Right cardiac atrium (tissue), 5 donors: ENCODE measurements at regions not wholly inside any gene's neighbourhood (a gene's known extent, or its start where the extent isn't known, plus 50 kb on each side); places are given as distances from the start of the nearest gene placed in this dataset.
"Not testable (repeated sequence)": the region's sequence is repeated elsewhere in the genome, so short reads cannot be mapped to it uniquely, and the experiment has no call there.

Experiments
- ATAC-seq, 2 donors: fragments of 200-7000 bp; cut with Tn5 transposase; one replicate each; pipeline versions ENCODE4 v1.8.0 to v1.9.1; 2020; ENCODE audit warnings: moderate library complexity in 2 of 2, mild to moderate bottlenecking in 1 of 2
- DNase-seq, 3 donors: peaks; one replicate each; pipeline ENCODE4 v3.0.0-alpha.2; 2020
- H3K27ac ChIP-seq: one replicate; pipeline ENCODE4 v1.5.1; 2013; ENCODE audit warnings: mild to moderate bottlenecking, low read length, control low read depth, moderate library complexity
- H3K27me3 ChIP-seq: one replicate; pipeline ENCODE4 v1.6.1; 2013; ENCODE audit not compliant: control insufficient read depth, insufficient read depth
- H3K4me1 ChIP-seq: one replicate; pipeline ENCODE4 v1.6.1; 2013; ENCODE audit warnings: low read length; ENCODE audit not compliant: control insufficient read depth, insufficient read depth
- H3K4me3 ChIP-seq: one replicate; pipeline ENCODE4 v1.5.1; 2013; ENCODE audit warnings: low read length, control low read depth
- H3K9me3 ChIP-seq: one replicate; pipeline ENCODE4 v1.6.1; 2013; ENCODE audit warnings: low read length; ENCODE audit not compliant: control insufficient read depth
- WGBS: extraction: QIAGEN DNeasy Blood & Tissue Kit; methylation state at CpG from one replicate; pipeline ENCODE4 v1.1.7; 2013; 5-methylcytosine and 5-hydroxymethylcytosine counted together
- intact Hi-C, 4 donors: fragments of 100-400 bp; cut with DNase I; formaldehyde crosslinking; loops; one replicate each; pipeline versions ENCODE4 v1.11.0 to v1.14.0; 2022 to 2023
- donor health status: healthy with polysubstance abuse.
- donor health status: DM: no; HTN: yes; CAD: no.
- donor health status: DM: no; HTN: no; CAD: no.
- donor health status: DM: no; HTN: yes; CAD: no; lungs with severe emphysema.
- donor health status: DM: yes; HTN: yes; CAD: no.

GRCh38 chr13:55613429-55614187, 1527.1 kb upstream of the PRR20A start:
- intact Hi-C loops: no loop called here
- Histone ChIP-seq H3K27ac (no peak overlapping the region), H3K27me3 (no peaks in the 10 kb centered on the region), H3K4me3 (no peak overlapping the region), H3K4me1 (no peaks in the 10 kb centered on the region), H3K9me3 (no peaks in the 10 kb centered on the region)
- ATAC-seq (no peak), DNase-seq (no peak)
- 76% methylated on average over 4 of the region's 4 CpGs for WGBS

GRCh38 chr13:55615081-55615480, 1525.6 kb upstream of the PRR20A start:
- 77% methylated on average over 1 of the region's 1 CpG for WGBS
- no peaks in the 10 kb centered on the region for H3K4me1 ChIP-seq
- no peak for ATAC-seq
- no peaks in the 10 kb centered on the region for H3K27me3 ChIP-seq
- DNase-seq: no peak
- H3K27ac ChIP-seq: no peak overlapping the region
- intact Hi-C loops: no loop called here
- no peak overlapping the region for H3K4me3 ChIP-seq
- no peaks in the 10 kb centered on the region for H3K9me3 ChIP-seq

- DNase-seq (no peak), ATAC-seq (no peak)
- H3K4me3 ChIP-seq: no peak overlapping the region
- 86% methylated on average over 3 of the region's 3 CpGs for WGBS
- H3K4me1 ChIP-seq: no peaks in the 10 kb centered on the region
- no peak overlapping the region for H3K27ac ChIP-seq
- no peaks in the 10 kb centered on the region for H3K27me3 ChIP-seq
- intact Hi-C loops: no loop called here
- H3K9me3 ChIP-seq: no peaks in the 10 kb centered on the region
Observed at GRCh38 chr13:55617241-55617640, 1523.5 kb upstream of the PRR20A start.

- 58% methylated on average over 2 of the region's 2 CpGs for WGBS
- intact Hi-C loops: no loop called here
- H3K9me3 ChIP-seq: no peaks in the 10 kb centered on the region
Observed at GRCh38 chr13:55627221-55627620, 1513.5 kb upstream of the PRR20A start.

GRCh38 chr13:55632402-55632801, 1508.3 kb upstream of the PRR20A start:
- ATAC-seq: no peak
- Histone ChIP-seq H3K4me1 (no peaks in the 10 kb centered on the region), H3K9me3 (no peaks in the 10 kb centered on the region), H3K4me3 (no peak overlapping the region), H3K27me3 (no peaks in the 10 kb centered on the region), H3K27ac (no peak overlapping the region)
- DNase-seq: no peak
- intact Hi-C loops: no loop called here

More at GRCh38 chr13:55627221-55627620, 1513.5 kb upstream of the PRR20A start:
- no peak overlapping the region for H3K4me3 ChIP-seq
- H3K27ac ChIP-seq: no peak overlapping the region
- no peaks in the 10 kb centered on the region for H3K4me1 ChIP-seq
- DNase-seq (no peak), ATAC-seq (no peak)
- H3K27me3 ChIP-seq: no peaks in the 10 kb centered on the region

GRCh38 chr13:55649485-55649884, 1491.2 kb upstream of the PRR20A start:
- Histone ChIP-seq H3K9me3 (no peaks in the 10 kb centered on the region), H3K4me1 (no peaks in the 10 kb centered on the region), H3K4me3 (no peak overlapping the region), H3K27ac (no peak overlapping the region), H3K27me3 (no peaks in the 10 kb centered on the region)
- DNase-seq (no peak), ATAC-seq (no peak)
- intact Hi-C loops: no loop called here
- 64% methylated on average over 1 of the region's 1 CpG for WGBS

GRCh38 chr13:55652657-55653056, 1488.1 kb upstream of the PRR20A start:
- 89% methylated on average over 5 of the region's 5 CpGs for WGBS
- Histone ChIP-seq H3K9me3 (no peaks in the 10 kb centered on the region), H3K27me3 (no peaks in the 10 kb centered on the region), H3K27ac (no peak overlapping the region), H3K4me3 (no peak overlapping the region), H3K4me1 (no peaks in the 10 kb centered on the region)
- DNase-seq: no peak
- intact Hi-C loops: no loop called here
- ATAC-seq: no peak

- Histone ChIP-seq H3K4me1 (no peaks in the 10 kb centered on the region), H3K4me3 (no peak overlapping the region), H3K27ac (no peak overlapping the region), H3K9me3 (no peaks in the 10 kb centered on the region), H3K27me3 (no peaks in the 10 kb centered on the region)
- intact Hi-C loops: no loop called here
- WGBS: 48% methylated on average over 3 of the region's 3 CpGs
- ATAC-seq (no peak), DNase-seq (no peak)
Observed at GRCh38 chr13:55653497-55653896, 1487.2 kb upstream of the PRR20A start.

- Histone ChIP-seq H3K27ac (no peak overlapping the region), H3K9me3 (no peaks in the 10 kb centered on the region), H3K4me3 (no peak overlapping the region), H3K4me1 (no peaks in the 10 kb centered on the region), H3K27me3 (no peaks in the 10 kb centered on the region)
- ATAC-seq (no peak), DNase-seq (no peak)
- intact Hi-C loops: no loop called here
Observed at GRCh38 chr13:55654243-55654642, 1486.5 kb upstream of the PRR20A start.

- H3K27me3 ChIP-seq, H3K4me1 ChIP-seq, H3K9me3 ChIP-seq, ATAC-seq, DNase-seq, H3K27ac ChIP-seq, H3K4me3 ChIP-seq, intact Hi-C loops: not testable (repeated sequence)
- 71% methylated on average over 5 of the region's 5 CpGs for WGBS
Observed at GRCh38 chr13:55660264-55660663, 1480.5 kb upstream of the PRR20A start.

GRCh38 chr13:55660851-55661250, 1479.9 kb upstream of the PRR20A start:
- Histone ChIP-seq H3K9me3 (no peaks in the 10 kb centered on the region), H3K4me3 (no peak overlapping the region), H3K27ac (no peak overlapping the region), H3K27me3 (no peaks in the 10 kb centered on the region), H3K4me1 (no peaks in the 10 kb centered on the region)
- no peak for ATAC-seq
- DNase-seq: no peak
- WGBS: 18% methylated on average over 1 of the region's 1 CpG
- intact Hi-C loops: no loop called here

- DNase-seq (no peak), ATAC-seq (no peak)
- no peak overlapping the region for H3K27ac ChIP-seq
- no peaks in the 10 kb centered on the region for H3K9me3 ChIP-seq
- intact Hi-C loops: no loop called here
- H3K4me1 ChIP-seq: no peaks in the 10 kb centered on the region
- H3K4me3 ChIP-seq: no peak overlapping the region
- 73% methylated on average over 5 of the region's 5 CpGs for WGBS
- H3K27me3 ChIP-seq: no peaks in the 10 kb centered on the region
Observed at GRCh38 chr13:55661505-55661904, 1479.2 kb upstream of the PRR20A start.
